NCI-H1694 (cell line): ENCODE measurements at regions not wholly inside any gene's neighbourhood (a gene's known extent, or its start where the extent isn't known, plus 50 kb on each side); places are given as distances from the start of the nearest gene placed in this dataset.

ENCODE experiments used
- DNase-seq: peaks from one replicate; lab custom pipeline; 2025; lab: John Stamatoyannopoulos, UW

DNA sequence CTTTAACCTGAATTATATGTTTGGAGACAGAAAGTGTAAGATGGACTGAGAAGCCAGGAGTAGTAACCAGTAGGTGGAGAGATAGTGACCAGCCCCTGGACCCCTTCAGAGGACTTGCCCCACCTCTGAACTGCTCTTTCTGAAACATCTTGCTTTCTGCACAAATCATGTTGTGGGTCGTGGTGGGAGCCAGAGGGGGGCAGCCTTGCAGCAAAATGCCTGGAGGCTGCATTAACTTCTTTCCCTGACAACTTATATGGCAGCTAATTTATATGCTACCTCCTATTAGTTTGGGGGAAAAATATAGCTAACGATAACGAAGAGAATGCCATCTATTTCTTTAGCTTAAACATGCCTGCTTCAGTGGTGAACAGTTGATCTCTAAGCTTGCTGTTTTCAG is 859.8 kb downstream of the MAFB start:
- DNase-seq = no peak

DNA sequence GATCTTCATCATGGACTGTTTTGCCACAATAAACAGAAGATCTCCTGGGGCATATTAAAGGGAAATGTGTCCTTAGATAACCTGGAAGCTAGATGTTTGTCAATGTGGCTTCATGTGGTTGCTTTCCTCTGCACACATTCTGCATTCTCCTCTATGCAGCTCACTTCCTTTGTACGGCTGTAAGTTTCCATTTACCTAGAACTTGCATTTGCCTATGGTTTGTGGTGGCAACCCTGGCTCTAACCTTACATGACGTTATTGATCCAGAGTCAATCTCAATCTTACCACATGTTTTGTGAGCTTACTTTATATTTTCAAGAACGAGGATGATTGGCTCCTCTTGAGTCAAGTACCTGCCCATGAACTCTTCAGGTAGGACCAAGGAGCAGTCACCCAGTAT is 863.1 kb downstream of the MAFB start:
- DNase-seq = no peak

DNA sequence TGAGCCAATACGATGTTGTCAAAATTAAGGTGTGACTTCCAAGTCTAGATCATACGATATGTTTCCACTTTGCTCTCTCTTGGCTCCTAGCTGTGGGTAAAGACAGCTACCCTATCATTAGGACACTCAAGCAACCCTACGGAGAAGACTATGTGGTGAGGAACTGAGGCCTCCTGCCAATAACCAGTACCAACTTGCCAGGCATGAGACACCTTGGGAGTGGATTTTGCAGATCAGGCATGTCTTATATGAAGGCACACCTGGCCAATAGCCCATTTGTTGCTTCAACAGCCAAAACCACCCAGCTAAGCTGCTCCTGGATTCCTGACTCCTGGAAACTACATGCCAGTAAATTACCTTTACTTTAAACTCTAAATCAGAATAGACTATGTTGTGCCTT is 863.4 kb downstream of the DHX35 start:
- DNase-seq = no peak

DNA sequence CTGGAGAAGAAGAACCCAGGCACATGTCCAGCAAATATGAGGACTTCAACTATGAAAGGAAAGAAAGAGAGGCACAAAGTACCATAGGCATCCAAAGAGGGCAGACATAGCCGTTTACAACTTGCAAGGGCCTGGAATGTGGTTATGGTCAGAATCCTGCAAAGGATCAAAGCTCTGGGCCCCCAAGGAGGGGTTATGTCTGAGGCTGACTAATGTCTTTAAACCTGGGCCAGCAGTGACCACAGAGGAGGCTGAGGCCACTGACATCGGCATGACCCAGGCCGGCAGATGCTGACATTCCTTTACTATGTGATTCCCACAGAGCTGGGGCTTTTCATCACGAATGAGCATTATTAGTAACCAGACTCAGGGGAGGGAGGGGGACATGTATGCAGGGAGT is 861.1 kb downstream of the DHX35 start:
- DNase-seq = no peak

DNA sequence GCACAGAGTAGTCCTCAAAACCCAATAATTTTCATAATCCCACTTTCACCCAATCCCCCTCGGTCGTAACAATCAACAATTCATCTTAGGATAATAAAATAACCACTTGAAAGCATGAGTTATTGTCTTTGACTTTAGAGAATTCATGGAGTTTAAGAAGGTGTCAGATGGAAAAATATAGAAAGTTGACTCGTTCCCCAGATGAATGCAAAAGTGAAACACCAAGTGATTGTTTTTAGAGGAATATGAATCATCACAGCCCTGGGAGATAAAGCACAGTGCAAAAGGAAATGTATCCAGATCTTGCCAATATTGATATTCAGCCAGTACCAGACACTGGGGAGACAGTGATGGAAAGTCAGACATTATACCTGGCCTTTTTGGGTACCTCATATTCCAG is 860.5 kb downstream of the DHX35 start:
- no peak for DNase-seq

DNA sequence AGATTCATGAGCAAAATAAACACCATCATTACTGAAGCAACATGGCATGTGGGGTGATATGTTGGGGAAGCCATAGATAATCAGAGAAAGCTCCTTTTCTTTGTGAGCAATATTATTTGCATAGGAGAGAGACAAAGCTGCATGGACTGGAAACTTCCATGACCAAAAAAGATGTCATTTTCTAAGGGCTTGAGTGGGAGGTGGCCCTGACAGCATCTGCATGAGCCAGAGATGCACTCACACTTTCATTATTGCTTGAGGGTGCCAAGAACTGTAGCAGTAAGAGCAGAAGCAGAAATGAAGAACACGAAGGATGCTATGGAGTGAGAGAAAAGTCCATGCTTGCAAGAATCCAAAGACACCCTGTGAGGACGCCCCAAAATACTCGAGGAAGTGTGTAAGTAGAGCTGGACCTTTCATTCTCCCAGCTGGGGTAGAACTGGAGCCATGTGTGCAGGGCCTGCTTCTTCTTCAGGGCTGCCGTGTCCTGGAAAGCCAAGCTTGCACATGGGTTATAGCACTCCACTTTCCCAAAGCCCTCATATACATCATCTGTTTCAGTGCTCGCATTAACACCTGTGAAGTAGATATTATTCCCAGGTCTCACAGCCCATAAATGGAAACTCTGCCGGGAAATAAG is 851.2 kb downstream of the DHX35 start:
- no peak for DNase-seq

DNA sequence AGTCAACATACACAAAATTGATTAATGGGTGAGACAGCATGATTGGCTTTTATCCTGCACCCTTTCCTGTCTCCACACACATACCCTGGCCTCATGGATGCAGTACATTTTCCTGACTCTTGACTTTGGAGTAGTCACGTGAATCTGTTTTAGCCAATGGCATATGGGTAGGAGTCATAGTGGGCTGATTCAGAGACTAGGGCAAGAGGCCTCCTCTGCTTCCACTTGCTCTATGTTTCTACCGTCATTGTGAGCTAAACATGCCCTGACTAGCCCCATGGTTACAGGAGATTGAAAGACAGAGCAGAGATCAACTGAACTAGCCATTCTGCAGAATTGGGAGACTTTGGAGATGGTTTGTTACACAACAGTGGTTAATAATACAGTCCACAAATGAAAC is 850.0 kb downstream of the DHX35 start:
- DNase-seq = no peak

DNA sequence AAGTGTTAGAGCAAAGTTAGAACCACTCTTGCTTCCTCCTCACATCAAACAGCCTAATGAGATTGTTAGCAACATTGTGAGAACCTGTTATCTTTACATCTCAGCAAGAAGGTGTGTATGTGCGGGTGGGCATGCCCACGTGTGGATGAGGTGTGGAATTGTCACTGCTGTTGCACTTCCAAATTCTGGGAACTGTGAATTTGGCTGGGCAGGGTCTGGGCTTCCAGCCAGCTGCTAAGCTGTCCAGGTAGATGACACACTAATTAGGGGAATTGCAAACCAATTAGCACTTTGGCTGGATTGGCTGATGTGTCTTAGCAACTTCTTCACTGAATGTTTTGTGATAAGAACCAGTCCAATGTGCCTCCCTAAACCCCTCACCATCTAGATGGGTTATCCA is 848.2 kb downstream of the DHX35 start:
- DNase-seq = no peak

DNA sequence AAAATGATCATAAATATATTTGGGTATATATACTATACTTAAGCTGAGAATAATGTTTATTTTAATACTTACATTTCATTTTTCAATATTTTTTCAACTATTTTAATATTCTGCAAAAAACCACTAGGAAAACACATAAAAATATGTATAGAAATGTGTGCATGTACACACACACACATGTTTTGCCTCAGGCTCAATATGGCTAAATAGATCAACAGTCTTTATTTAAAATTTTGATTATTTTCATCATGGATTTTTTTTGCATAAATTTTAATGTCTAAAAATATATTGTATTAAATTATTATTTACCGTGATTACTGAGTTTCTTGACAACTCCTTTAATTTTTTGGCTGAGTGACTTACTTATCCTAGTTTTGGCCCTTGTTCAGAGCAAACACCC is 846.5 kb downstream of the DHX35 start:
- no peak for DNase-seq

DNA sequence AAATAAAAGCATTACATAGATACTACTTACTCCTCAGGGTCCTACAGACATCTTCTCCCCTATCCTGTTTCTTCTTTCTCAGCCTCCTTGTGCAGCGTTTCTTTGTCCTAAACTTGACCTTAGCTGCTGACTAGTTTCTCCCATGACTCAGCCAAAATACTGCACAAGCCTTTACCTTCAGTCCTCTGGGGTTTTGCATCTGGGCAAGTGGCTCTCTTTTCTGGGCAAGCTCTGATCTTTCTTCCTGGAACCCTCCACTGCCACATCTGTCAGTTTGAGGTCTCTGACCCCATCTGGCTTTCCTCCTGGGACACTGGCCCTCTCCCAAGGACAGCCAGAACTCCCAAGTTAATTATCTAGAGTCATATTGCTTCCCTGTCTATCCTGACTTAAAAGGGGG is 838.4 kb downstream of the DHX35 start:
- DNase-seq = no peak

DNA sequence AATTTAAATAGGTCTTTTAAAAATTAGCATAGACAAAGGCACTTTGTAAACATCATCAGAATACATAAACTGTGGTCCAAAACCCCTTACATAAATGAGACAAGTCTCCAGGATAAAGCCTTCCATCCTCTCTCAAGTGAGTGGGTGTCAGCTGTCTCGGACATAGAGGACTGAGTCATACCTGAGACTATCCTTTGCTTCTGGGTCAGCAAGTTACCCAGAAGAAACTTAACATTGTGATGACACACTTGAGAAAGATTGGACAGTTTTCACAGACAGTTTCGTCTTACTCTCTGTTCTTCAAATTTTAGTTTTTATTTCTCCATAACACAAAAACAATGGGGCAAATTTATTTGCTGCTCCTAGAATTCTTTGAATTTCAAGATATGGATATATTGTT is 838.0 kb downstream of the DHX35 start:
- DNase-seq = no peak

DNA sequence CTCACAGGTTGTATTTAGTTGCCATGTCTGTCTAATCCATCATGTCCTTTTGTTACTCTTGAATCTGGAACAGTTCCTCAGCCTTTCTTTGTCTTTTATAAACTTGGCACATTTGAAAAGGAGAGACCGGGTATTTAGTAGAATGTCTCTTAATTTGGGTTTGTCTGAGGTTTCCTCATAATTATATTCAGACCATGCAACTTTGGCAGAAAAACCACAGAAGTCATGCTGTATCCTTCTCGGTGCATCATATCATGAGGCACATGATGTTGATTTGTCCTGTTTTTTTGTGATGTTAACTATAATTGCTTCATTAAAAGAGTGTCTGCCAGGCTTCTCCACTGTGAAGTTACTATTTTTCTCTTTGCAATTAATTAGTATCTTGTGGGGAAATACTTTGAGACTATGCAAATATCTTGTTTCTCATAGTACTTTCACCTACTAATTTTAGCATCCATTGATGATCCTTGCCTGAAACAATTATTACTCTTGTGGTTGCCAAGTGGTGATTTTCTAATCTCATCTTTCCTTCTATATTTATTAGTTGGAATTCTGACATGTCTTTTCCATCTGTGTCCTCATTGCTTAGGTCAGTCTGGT is 837.3 kb downstream of the DHX35 start:
- DNase-seq = no peak

DNA sequence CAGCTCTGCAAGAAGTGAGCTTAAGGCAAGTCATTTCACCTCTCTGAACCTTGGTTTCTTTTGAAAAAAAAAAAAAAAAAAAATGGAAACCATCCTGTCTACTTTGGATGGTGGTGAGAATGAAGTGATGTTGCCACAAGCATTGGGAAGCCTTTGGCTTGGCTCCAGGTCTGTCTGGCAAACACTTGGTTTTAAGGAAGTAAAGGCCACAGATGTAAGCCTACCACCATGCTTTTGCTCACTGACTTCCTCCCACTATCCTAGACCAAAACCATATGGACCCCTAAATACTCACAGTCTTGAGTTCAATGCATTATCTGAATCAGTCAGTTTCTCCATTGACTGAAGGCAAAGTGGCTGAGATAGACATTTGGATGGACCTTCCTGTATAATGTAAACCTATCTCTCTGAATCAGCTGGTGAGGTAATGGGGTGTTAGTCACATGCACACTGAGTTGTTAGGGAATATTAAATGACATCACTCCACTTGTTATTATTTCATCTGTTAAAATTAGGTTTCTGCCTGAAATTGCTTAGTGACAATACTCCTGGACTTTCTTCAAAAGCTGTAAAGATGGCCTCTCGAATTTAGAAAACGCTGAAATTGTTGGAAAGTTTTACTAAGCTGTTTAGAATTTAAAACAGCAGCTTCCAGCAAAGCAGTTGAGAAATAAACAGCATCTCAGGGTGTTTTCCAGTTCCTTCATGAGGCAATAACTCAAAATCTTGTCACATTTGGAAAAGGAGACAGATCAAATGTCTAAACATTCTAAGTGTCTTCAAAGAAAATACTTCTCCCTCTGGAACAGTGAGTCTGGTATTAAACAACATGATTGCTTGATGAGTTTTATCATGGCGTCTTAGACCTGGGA is 833.5 kb downstream of the DHX35 start:
- DNase-seq = no peak

DNA sequence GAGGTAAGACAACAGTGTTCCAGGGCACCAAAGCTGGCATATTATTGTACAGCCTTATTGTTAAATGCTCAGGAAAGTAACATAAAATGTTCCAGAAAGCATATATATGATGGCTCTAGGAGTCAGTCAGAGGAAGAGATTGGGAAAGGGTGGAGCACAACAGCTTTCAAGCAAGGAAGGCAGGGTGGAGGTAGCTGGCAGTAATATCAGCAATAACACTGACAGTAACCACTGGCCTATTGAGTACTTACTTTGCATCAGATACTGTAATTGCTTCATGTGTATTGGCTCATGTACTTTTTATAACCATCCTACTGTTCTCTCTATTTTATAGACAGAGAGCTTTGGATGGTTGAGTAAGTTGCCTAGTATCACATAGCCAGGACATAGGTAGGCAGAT is 830.2 kb downstream of the DHX35 start:
- no peak for DNase-seq

DNA sequence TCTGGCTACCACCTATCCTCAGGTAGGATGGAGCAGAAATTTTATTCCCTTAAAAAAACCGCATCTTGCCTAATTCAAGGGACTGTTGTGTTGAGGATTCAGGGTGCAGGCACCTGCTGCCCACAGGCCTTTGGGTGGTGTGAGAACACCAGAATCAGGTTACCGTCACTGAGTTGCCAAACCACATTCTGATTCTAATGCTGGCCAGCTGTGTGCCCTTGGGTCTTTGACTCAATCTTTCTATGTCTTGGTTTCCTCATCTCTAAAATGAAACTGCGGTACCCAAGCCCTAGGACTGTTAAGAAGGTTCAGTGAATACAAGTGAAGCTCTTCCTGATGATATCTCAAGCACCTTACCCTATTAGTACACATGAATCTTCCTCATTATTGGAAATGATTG is 827.3 kb downstream of the DHX35 start:
- DNase-seq = no peak

DNA sequence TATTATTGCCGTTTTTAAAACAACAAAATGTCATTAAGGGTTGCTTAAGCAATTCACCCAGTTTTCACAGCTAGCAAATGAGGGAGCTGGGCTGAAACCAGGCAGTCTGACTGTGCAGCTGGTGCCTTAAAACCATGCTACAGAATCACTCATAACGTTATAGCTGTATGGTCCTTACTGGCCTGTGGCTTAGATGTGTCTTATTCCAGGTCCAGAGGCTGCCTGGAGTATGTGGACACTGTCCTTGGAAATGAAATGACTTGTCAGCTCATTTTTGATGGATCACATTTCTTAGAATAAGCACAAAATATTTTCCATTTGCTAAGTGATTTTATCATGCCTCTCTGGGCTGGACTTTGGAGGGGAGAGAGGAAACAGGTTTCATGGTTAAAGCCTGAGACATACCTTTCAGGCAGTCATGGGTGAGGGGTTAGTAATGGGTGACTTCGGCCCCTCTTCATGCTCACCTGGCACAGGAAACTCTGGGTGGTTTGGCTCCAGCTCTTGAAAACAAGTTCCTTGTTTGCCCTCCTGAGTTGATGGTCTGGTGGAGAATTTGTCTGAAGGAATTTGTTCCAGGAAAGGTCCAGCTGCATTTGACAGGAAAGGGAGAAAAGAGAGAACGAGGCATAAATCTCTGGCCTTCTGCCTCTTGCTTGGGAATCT is 823.2 kb downstream of the DHX35 start:
- no peak for DNase-seq

DNA sequence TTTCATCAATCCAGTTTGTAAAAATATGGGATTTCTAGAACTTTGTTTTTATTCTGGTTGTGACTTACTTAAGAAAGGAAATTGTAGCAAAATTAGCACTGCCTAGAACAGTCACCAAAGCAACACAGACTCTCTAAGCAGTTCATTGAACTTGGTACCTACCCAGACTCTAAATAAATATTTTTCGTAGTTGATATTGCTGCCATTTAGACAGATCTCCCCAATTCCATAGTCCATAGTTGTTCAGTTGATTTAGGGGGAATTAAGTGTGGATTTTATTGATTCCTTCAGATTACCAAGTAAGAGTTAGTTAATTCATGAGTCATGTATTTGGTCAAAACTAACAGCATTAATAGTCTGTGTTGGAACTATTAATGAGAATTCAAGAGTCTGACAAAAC is 822.5 kb downstream of the DHX35 start:
- no peak for DNase-seq

DNA sequence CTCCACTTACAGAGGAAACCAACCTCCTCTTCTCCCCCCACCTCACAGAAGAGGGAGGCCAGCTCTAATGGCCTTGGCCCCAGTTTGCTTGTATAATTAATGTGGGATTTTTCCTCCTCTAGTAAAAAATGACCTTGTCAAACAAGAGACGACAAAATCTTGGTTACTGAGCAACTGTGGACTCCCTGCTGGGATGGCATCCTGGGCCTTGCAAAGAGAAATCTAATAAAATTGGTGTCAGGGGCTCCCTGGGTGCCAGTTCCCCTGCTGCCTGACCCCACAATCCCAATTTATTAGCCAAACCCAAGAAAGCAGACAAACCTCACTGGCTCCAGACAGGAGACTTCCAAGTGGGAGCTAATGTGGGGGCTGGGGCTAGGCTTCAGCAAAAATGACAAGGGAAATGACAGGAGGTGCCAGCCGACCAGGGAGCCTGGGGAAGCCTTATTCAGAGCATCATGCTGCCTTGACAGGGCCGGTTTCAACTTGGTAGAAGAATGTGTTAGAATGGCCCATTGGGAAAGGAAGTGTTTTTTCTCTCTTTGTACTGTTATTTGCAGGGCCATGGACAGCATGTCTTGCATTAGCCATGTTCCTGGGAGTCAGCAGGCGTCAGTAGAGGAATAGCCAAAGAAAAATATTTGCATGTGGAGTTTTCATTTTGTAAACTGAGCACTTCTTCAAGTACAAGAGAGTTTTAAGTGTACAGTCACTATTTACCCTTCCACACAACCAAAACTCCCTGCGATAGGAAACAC is 816.9 kb downstream of the DHX35 start:
- DNase-seq = no peak

DNA sequence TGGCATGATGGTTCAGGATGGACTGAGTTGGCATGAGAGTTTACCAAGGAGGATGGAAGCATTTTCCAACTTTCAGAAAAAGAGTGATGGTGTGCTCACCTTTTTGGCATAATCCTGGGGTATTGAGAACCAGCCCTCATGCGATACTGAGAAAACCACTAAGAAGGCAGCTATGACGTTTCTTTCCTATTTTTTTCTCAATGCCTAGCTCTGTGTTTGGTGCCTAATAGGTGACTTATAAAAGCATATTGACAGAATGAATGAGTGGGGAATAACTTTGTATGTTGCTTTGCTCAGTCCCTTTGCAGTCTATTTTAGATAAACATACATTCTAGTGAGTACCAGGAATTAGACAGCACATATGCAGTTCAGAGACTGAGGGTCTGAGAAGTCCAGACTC is 816.3 kb downstream of the DHX35 start:
- DNase-seq = no peak

DNA sequence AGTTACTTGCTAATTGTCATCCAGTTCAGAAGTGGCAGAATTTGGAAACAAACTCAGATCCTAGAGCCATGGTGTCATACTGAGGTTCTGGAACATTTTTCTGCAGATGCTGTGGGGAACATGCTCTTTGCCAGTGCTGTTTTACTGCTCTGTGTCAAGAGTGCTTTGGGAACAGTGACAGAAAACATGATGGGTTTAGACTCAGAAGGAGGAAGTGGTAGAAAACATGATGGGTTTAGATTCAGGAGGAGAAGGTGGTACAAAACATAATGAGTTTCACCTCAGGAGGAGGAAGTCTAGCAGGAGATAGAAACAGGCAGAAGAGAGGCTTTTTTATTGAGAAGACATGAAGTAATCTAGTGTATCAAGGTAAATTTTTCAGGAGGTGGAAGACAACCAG is 815.5 kb downstream of the DHX35 start:
- no peak for DNase-seq

DNA sequence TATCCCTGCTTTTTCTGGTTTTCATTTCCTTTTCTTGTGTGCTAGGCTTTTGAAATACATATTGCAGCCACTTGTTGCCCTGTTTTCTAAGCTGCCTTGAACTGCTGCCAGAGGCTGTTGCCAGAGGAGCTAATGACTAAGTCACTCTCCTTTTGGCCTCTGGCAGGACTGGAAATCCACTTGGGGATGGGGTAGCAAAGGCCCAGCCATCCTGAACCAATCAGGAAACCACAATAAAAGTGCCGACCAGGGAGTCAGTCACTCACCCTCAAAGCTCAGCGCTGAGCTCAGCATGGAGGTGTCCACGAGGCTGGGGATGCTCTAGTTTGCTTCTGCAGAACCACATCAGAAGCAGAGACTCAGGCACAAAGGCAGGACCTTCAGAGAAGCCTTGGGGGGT is 813.0 kb downstream of the DHX35 start:
- no peak for DNase-seq

DNA sequence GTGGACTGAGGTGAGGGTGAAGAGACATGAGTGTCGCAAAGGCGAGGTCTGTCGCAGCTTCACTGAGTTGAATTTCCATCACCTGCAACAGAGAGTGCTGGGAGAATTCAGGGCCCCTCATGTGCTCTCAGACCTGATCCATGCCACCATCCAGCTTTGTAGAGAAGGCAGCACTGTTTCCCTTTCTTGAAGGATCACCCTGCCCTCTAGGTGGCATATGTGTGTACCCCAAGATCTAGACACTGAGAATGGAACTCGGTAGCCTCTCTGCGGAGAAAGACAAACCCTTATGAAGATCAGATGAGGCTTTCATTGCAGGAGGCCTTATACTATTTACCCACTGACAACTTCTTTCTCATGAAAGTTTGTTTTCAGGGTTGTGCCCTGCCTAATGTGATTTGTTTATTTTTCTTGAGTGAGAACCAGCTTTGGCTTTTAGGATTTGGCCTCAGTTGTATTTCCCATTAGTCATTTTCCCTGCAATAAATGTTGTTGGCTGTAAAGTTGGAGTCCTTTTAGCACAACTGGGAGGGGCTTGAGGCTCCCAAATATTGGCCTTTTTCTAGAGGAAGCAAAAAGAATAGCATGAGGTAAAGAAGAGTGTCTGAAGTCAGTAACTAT is 811.3 kb downstream of the DHX35 start:
- no peak for DNase-seq
